GM12878 (cell line): ENCODE measurements at regions not wholly inside any gene's neighbourhood (a gene's known extent, or its start where the extent isn't known, plus 50 kb on each side); places are given as distances from the start of the nearest gene placed in this dataset.

ENCODE experiments used
- ATAC-seq: fragments of 200-7000 bp; cut with Tn5 transposase; 3 replicates; pipeline ENCODE4 v1.9.1; 2020; ENCODE audit warnings: mild to moderate bottlenecking, moderate library complexity
- BruUV-seq: library from RNA; stranded (reverse); fragments of 400-500 nt; replicated peaks from 2 replicates; lab custom pipeline; 2021; lab: Mats Ljungman, UMichigan
- CTCF ChIA-PET: fragments of 300-600 bp; sonication (Branson Sonifier 250); formaldehyde crosslinking; extraction: SDS; loops from one replicate; lab custom pipeline; 2021; ENCODE audit warnings: inconsistent platforms; lab: Yijun Ruan, JAX
- POLR2A ChIA-PET: fragments of 350-600 bp; formaldehyde crosslinking; extraction: SDS; loops from one replicate; lab custom pipeline; 2021; ENCODE audit warnings: inconsistent platforms; lab: Charles Lee
- RAD21 ChIA-PET: fragments of 300-600 bp; sonication (Branson Sonifier 250); formaldehyde crosslinking; loops from one replicate; lab custom pipeline; 2023; ENCODE audit warnings: antibody characterized with exemption; ENCODE audit not compliant: unreplicated experiment; lab: Charles Lee
- SMC1A ChIA-PET: fragments of 300-600 bp; sonication (Branson Sonifier 250); formaldehyde crosslinking; loops from one replicate; lab custom pipeline; 2023; ENCODE audit not compliant: unreplicated experiment, uncharacterized antibody; lab: Charles Lee
- DNase-seq: peaks from one replicate; pipeline ENCODE4 v3.0.0-alpha.2; 2011; ENCODE audit warnings: low read depth, low spot score
- FAIRE-seq: peaks from 3 replicates; lab custom pipeline; 2011; peaks lifted over from hg19 to GRCh38; lab: Jason Lieb, UNC
- H2AFZ ChIP-seq: 2 replicates; pipeline ENCODE4 v1.6.0; 2011; ENCODE audit warnings: low read depth, low read length, control low read depth; ENCODE audit not compliant: control insufficient read depth
- H3K27ac ChIP-seq: 2 replicates; pipeline ENCODE4 v1.5.1; 2011; ENCODE audit warnings: control low read depth; ENCODE audit not compliant: control insufficient read depth, insufficient read depth
- H3K27me3 ChIP-seq, 2 experiments: replicated peaks in 1 of 2; 2 replicates each; pipeline versions ENCODE4 v1.6.0 to v1.6.1; 2011; ENCODE audit warnings: low read length in 1 of 2; ENCODE audit not compliant: control insufficient read depth in 2 of 2, insufficient read depth in 2 of 2
- H3K36me3 ChIP-seq, 2 experiments: 2 replicates each; pipeline ENCODE4 v1.5.1; 2011; ENCODE audit warnings: low read length in 1 of 2; ENCODE audit not compliant: control insufficient read depth in 2 of 2, insufficient read depth in 2 of 2
- H3K4me1 ChIP-seq: 2 replicates; pipeline ENCODE4 v1.6.1; 2011; ENCODE audit warnings: mild to moderate bottlenecking, low read length, moderate library complexity, mixed read lengths; ENCODE audit not compliant: control insufficient read depth, insufficient read depth
- H3K4me2 ChIP-seq: 2 replicates; pipeline ENCODE4 v1.6.0; 2011; ENCODE audit warnings: control low read depth; ENCODE audit not compliant: control insufficient read depth, insufficient read depth
- H3K4me3 ChIP-seq: fragments of 200-600 bp; sonication (generic); 2 replicates; pipeline ENCODE4 v1.5.1; 2016
- H3K79me2 ChIP-seq: 2 replicates; pipeline ENCODE4 v1.6.0; 2011; ENCODE audit warnings: low read length; ENCODE audit not compliant: control insufficient read depth, insufficient read depth
- H3K9ac ChIP-seq: 2 replicates; pipeline ENCODE4 v1.8.0; 2011; ENCODE audit warnings: low read length, control low read depth, mixed read lengths; ENCODE audit not compliant: control insufficient read depth, insufficient read depth
- H3K9me3 ChIP-seq: replicated peaks from 3 replicates; pipeline ENCODE4 v1.5.1; 2011; ENCODE audit warnings: mild to moderate bottlenecking, low read length; ENCODE audit not compliant: control insufficient read depth, insufficient read depth
- H4K20me1 ChIP-seq: 2 replicates; pipeline ENCODE4 v1.6.0; 2011; ENCODE audit not compliant: control insufficient read depth, insufficient read depth
- ATF7 ChIP-seq: fragments of 450-650 bp; IDR thresholded peaks from 2 replicates; pipeline ENCODE4 v1.6.1; 2016; ENCODE audit warnings: low read depth, mild to moderate bottlenecking
- CHD1 ChIP-seq: IDR thresholded peaks from 2 replicates; pipeline ENCODE4 v1.6.1; 2012; ENCODE audit warnings: low read depth, low read length, improper control_type of control experiment
- CHD2 ChIP-seq: IDR thresholded peaks from 2 replicates; pipeline ENCODE4 v1.6.1; 2011; ENCODE audit warnings: low read depth, low read length, improper control_type of control experiment, borderline replicate concordance
- IKZF2 ChIP-seq, 2 experiments: fragments of 450-650 bp; IDR thresholded peaks; 2 replicates each; pipeline ENCODE4 v1.6.1; 2017; ENCODE audit warnings: mild to moderate bottlenecking in 2 of 2, moderate library complexity in 2 of 2
- MEF2A ChIP-seq: IDR thresholded peaks from 2 replicates; pipeline ENCODE4 v1.6.1; 2011; ENCODE audit warnings: low read depth, mild to moderate bottlenecking, low read length, moderate library complexity; ENCODE audit not compliant: insufficient read depth
- POLR2A ChIP-seq: IDR thresholded peaks from 2 replicates; pipeline ENCODE4 v1.6.1; 2011; ENCODE audit warnings: low read depth, mild to moderate bottlenecking, low read length
- POLR2AphosphoS2 ChIP-seq: IDR thresholded peaks from 2 replicates; pipeline ENCODE4 v1.6.1; 2011; ENCODE audit warnings: low read depth, mild to moderate bottlenecking, low read length, improper control_type of control experiment, moderate library complexity
- TCF12 ChIP-seq: IDR thresholded peaks from 2 replicates; pipeline ENCODE4 v1.6.1; 2011; ENCODE audit warnings: low read depth, mild to moderate bottlenecking, low read length
- YBX1 ChIP-seq: fragments of 450-650 bp; IDR thresholded peaks from 2 replicates; pipeline ENCODE4 v1.6.1; 2016; ENCODE audit warnings: antibody characterized with exemption
- WGBS: methylation state at CpG from one replicate; pipeline ENCODE4 v1.1.6; 2016; ENCODE audit warnings: low lambda C conversion rate; ENCODE audit not compliant: insufficient replicate concordance, insufficient coverage; ENCODE audit errors: missing lambda C conversion rate; 5-methylcytosine and 5-hydroxymethylcytosine counted together
- in situ Hi-C: fragments of 300-500 bp; cut with MboI; formaldehyde crosslinking; loops from 9 replicates; pipeline ENCODE4 v1.14.3; 2018; ENCODE audit warnings: mixed read lengths
- intact Hi-C: fragments of 100-400 bp; cut with micrococcal nuclease; formaldehyde crosslinking; loops from one replicate; pipeline ENCODE4 v1.14.2; 2022; ENCODE audit not compliant: unreplicated experiment
- TF ChIP-seq, protein P1 (sequence below): IDR thresholded peaks from 2 replicates; pipeline ENCODE4 v1.6.1; 2012; ENCODE audit warnings: mild to moderate bottlenecking, low read depth, low read length
- TF ChIP-seq, protein P2 (sequence below): fragments of 150-350 bp; IDR thresholded peaks from 2 replicates; pipeline ENCODE4 v1.6.1; 2014; ENCODE audit warnings: mild to moderate bottlenecking, low read depth, low read length
- TF ChIP-seq, protein P3 (sequence below): IDR thresholded peaks from 2 replicates; pipeline ENCODE4 v1.6.1; 2011; ENCODE audit warnings: borderline replicate concordance, low read depth, mild to moderate bottlenecking, moderate library complexity, low read length; ENCODE audit not compliant: insufficient read depth, poor library complexity, severe bottlenecking

DNA sequence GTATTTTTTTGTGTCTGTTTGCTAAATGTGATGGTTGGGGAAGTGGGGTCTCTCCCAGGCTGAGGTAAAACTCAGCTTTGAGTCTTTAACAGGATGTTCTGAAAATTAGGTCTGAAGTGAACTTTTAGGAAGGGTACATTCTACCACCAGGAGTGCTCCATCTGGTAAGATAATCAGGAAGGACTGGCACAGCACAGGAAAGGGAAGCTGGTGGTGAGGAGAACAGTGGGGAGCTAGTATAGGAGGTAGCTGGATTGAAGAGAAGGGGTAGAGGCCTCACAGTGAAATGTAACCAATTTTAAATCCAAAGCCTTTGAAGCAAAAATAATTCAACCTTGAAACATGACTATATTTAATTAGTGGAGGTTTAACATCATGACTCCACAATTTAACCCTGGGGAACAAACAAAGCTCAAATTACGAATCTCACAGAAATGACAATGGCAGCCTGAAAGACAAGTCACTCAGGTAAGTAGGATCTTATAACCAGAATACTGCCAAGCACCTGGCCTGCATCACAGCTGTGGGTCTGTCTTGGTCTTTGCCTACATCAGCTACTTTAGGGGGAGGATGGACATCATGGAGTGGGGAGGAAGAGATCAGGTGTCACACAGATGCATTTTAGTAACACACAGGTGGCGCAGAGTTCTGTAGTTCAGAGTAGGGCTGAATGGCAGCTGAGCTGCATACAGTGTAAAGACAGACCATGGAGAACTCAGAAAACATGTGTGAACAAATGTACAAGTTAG lies 445.3 kb downstream of the DMRT2 start:
- no peak for FAIRE-seq
- POLR2A ChIA-PET: no interaction called here

More for the DNA sequence above, 445.3 kb downstream of the DMRT2 start:
- CTCF ChIA-PET: interaction anchor here (0.7 to 1.5 kb wide), 4 partner anchors 11 to 83 kb away, joined by 3 to 7 read pairs (median 3); no protein-coding TSS in a partner anchor
- no peak for DNase-seq
- in situ Hi-C loops (no loop called here), intact Hi-C loops (no loop called here)
- H3K36me3 ChIP-seq: no peaks in the 10 kb centered on the region
- H3K9me3 ChIP-seq: no peaks in the 10 kb centered on the region
- RAD21 ChIA-PET: interaction anchor here (0.8 kb wide), 1 partner anchor 28 kb away, joined by 3 read pairs; no protein-coding TSS in a partner anchor
- H3K27me3 ChIP-seq: no peaks in the 10 kb centered on the region
- H3K4me3 ChIP-seq: no peak overlapping the region
- ATAC-seq: no peak
- no TSS peak for BruUV-seq
- peaks cover 6% of the 10 kb centered on the region; the same call in 1 of the 2 replicates for H3K4me1 ChIP-seq
- H3K4me2 ChIP-seq: no peak overlapping the region
- no peak overlapping the region for H2AFZ ChIP-seq
- TF ChIP-seq TCF12 (no peak), POLR2AphosphoS2 (no peak), CHD2 (no peak), IKZF2 (IDR thresholded peaks at IDR 0.05) (no peak), YBX1 (no peak), POLR2A (no peak), ATF7 (no peak), MEF2A (no peak), CHD1 (no peak)
- TF ChIP-seq, protein P1, sequence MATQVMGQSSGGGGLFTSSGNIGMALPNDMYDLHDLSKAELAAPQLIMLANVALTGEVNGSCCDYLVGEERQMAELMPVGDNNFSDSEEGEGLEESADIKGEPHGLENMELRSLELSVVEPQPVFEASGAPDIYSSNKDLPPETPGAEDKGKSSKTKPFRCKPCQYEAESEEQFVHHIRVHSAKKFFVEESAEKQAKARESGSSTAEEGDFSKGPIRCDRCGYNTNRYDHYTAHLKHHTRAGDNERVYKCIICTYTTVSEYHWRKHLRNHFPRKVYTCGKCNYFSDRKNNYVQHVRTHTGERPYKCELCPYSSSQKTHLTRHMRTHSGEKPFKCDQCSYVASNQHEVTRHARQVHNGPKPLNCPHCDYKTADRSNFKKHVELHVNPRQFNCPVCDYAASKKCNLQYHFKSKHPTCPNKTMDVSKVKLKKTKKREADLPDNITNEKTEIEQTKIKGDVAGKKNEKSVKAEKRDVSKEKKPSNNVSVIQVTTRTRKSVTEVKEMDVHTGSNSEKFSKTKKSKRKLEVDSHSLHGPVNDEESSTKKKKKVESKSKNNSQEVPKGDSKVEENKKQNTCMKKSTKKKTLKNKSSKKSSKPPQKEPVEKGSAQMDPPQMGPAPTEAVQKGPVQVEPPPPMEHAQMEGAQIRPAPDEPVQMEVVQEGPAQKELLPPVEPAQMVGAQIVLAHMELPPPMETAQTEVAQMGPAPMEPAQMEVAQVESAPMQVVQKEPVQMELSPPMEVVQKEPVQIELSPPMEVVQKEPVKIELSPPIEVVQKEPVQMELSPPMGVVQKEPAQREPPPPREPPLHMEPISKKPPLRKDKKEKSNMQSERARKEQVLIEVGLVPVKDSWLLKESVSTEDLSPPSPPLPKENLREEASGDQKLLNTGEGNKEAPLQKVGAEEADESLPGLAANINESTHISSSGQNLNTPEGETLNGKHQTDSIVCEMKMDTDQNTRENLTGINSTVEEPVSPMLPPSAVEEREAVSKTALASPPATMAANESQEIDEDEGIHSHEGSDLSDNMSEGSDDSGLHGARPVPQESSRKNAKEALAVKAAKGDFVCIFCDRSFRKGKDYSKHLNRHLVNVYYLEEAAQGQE: no peak
- TF ChIP-seq, protein P2, sequence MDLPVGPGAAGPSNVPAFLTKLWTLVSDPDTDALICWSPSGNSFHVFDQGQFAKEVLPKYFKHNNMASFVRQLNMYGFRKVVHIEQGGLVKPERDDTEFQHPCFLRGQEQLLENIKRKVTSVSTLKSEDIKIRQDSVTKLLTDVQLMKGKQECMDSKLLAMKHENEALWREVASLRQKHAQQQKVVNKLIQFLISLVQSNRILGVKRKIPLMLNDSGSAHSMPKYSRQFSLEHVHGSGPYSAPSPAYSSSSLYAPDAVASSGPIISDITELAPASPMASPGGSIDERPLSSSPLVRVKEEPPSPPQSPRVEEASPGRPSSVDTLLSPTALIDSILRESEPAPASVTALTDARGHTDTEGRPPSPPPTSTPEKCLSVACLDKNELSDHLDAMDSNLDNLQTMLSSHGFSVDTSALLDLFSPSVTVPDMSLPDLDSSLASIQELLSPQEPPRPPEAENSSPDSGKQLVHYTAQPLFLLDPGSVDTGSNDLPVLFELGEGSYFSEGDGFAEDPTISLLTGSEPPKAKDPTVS: no peak
- TF ChIP-seq, protein P3, sequence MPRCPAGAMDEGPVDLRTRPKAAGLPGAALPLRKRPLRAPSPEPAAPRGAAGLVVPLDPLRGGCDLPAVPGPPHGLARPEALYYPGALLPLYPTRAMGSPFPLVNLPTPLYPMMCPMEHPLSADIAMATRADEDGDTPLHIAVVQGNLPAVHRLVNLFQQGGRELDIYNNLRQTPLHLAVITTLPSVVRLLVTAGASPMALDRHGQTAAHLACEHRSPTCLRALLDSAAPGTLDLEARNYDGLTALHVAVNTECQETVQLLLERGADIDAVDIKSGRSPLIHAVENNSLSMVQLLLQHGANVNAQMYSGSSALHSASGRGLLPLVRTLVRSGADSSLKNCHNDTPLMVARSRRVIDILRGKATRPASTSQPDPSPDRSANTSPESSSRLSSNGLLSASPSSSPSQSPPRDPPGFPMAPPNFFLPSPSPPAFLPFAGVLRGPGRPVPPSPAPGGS: no peak
- SMC1A ChIA-PET: interaction anchor here (1.0 to 4.0 kb wide), 7 partner anchors 13 to 388 kb away, joined by 3 to 15 read pairs (median 5); no protein-coding TSS in a partner anchor
- H3K79me2 ChIP-seq: no peaks in the 10 kb centered on the region
- H3K27ac ChIP-seq: no peak overlapping the region
- no peak overlapping the region for H3K9ac ChIP-seq
- no peaks in the 10 kb centered on the region for H4K20me1 ChIP-seq
- WGBS: 42% methylated on average over 2 of the region's 2 CpGs
